GM12892 (cell line): ENCODE measurements at regions not wholly inside any gene's neighbourhood (a gene's known extent, or its start where the extent isn't known, plus 50 kb on each side); places are given as distances from the start of the nearest gene placed in this dataset.

Experiments
- POLR2A ChIP-seq: IDR thresholded peaks from 2 replicates; pipeline ENCODE4 v1.6.1; 2011; ENCODE audit warnings: low read depth, low read length, control low read depth
- POLR2AphosphoS5 ChIP-seq: IDR thresholded peaks from 2 replicates; pipeline ENCODE4 v1.6.1; 2011; ENCODE audit warnings: low read depth, low read length, control low read depth

- no peak for TF ChIP-seq POLR2AphosphoS5
- TF ChIP-seq POLR2A: no peak
Measured at GRCh38 chr6:33856655-33857054, 52.9 kb upstream of the MLN start.
